ENCODE measurements at regions not wholly inside any gene's neighbourhood (a gene's known extent, or its start where the extent isn't known, plus 50 kb on each side); places are given as distances from the start of the nearest gene placed in this dataset.

GRCh38 chr7:108643136-108643535 is 73.5 kb downstream of the DNAJB9 start:
- TF ChIP-seq ARNTL (CRISPR knock-in tag; IDR thresholded peaks at IDR 0.05; ENCODE audit: borderline replicate concordance, low read depth) (no peak), ZC3H10 (CRISPR knock-in tag; IDR thresholded peaks at IDR 0.05) (no peak), ZFP30 (CRISPR knock-in tag; IDR thresholded peaks at IDR 0.05) (no peak)
- ATAC-seq: no peak

- no peak for ATAC-seq
- TF ChIP-seq BACH2 (CRISPR knock-in tag; IDR thresholded peaks at IDR 0.05; ENCODE audit: borderline replicate concordance) (no peak), ZNF8 (CRISPR knock-in tag; IDR thresholded peaks at IDR 0.05) (no peak), ZFP30 (CRISPR knock-in tag; IDR thresholded peaks at IDR 0.05) (no peak), ZC3H10 (CRISPR knock-in tag; IDR thresholded peaks at IDR 0.05) (no peak), ZNF565 (CRISPR knock-in tag; conservative IDR thresholded peaks at IDR 0.05; ENCODE audit: low read depth) (no peak), ZFP3 (CRISPR knock-in tag; IDR thresholded peaks at IDR 0.05) (no peak), PATZ1 (CRISPR knock-in tag; IDR thresholded peaks at IDR 0.05; ENCODE audit: borderline replicate concordance) (no peak), TCF4 (CRISPR knock-in tag; IDR thresholded peaks at IDR 0.05; ENCODE audit: borderline replicate concordance) (no peak), CREB5 (CRISPR knock-in tag; IDR thresholded peaks at IDR 0.05; ENCODE audit: low read depth) (no peak), TOX (CRISPR knock-in tag; IDR thresholded peaks at IDR 0.05; ENCODE audit: borderline replicate concordance) (no peak), TSHZ2 (CRISPR knock-in tag; IDR thresholded peaks at IDR 0.05) (no peak), CSDC2 (CRISPR knock-in tag; IDR thresholded peaks at IDR 0.05) (no peak), OSR1 (CRISPR knock-in tag; IDR thresholded peaks at IDR 0.05) (no peak), RARB (CRISPR knock-in tag; IDR thresholded peaks at IDR 0.05) (no peak), ARNTL (CRISPR knock-in tag; IDR thresholded peaks at IDR 0.05; ENCODE audit: borderline replicate concordance, low read depth) (no peak), CSRNP3 (CRISPR knock-in tag; IDR thresholded peaks at IDR 0.05) (no peak)
Measured at GRCh38 chr7:108648989-108649388, 79.3 kb downstream of the DNAJB9 start.

- TF ChIP-seq PATZ1 (CRISPR knock-in tag; IDR thresholded peaks at IDR 0.05; ENCODE audit: borderline replicate concordance): no peak
- no peak for TF ChIP-seq CREB5 (CRISPR knock-in tag; IDR thresholded peaks at IDR 0.05; ENCODE audit: low read depth)
- no peak for TF ChIP-seq ESRRG (CRISPR knock-in tag; IDR thresholded peaks at IDR 0.05)
- no peak for TF ChIP-seq GLIS3 (CRISPR knock-in tag; IDR thresholded peaks at IDR 0.05)
- TF ChIP-seq RARB (CRISPR knock-in tag; IDR thresholded peaks at IDR 0.05): no peak
- TF ChIP-seq TOX (CRISPR knock-in tag; IDR thresholded peaks at IDR 0.05; ENCODE audit: borderline replicate concordance): no peak
- 0 out of 2 replicates have a peak, but pooled peaks have one; percentile 31 for TF ChIP-seq SNAI2 (CRISPR knock-in tag; IDR thresholded peaks at IDR 0.05)
- no peak for TF ChIP-seq ARNTL (CRISPR knock-in tag; IDR thresholded peaks at IDR 0.05; ENCODE audit: borderline replicate concordance, low read depth)
- no peak for TF ChIP-seq ZFP3 (CRISPR knock-in tag; IDR thresholded peaks at IDR 0.05)
- no peak for TF ChIP-seq CSDC2 (CRISPR knock-in tag; IDR thresholded peaks at IDR 0.05)
- TF ChIP-seq POU6F1 (CRISPR knock-in tag; IDR thresholded peaks at IDR 0.05; ENCODE audit: borderline replicate concordance, low read depth): no peak
- TF ChIP-seq BACH2 (CRISPR knock-in tag; IDR thresholded peaks at IDR 0.05; ENCODE audit: borderline replicate concordance): peak; percentile 61; the same call in 1 of the 2 replicates
- TF ChIP-seq ISL1 (CRISPR knock-in tag; IDR thresholded peaks at IDR 0.05): 0 out of 2 replicates have a peak, but pooled peaks have one; percentile 19
- no peak for ATAC-seq
Measured at GRCh38 chr7:108650467-108650866, 80.8 kb downstream of the DNAJB9 start.

Data from SK-N-SH treated with all-trans-retinoic acid at 6 μM for 48 hours (cell line).